HG03139 (cell line): ENCODE measurements at regions not wholly inside any gene's neighbourhood (a gene's known extent, or its start where the extent isn't known, plus 50 kb on each side); places are given as distances from the start of the nearest gene placed in this dataset.

Experiments used
- ATAC-seq: cut with Tn5 transposase; IDR thresholded peaks from one replicate; pipeline ENCODE4 v1.9.1; 2021; ENCODE audit not compliant: unreplicated experiment

DNA sequence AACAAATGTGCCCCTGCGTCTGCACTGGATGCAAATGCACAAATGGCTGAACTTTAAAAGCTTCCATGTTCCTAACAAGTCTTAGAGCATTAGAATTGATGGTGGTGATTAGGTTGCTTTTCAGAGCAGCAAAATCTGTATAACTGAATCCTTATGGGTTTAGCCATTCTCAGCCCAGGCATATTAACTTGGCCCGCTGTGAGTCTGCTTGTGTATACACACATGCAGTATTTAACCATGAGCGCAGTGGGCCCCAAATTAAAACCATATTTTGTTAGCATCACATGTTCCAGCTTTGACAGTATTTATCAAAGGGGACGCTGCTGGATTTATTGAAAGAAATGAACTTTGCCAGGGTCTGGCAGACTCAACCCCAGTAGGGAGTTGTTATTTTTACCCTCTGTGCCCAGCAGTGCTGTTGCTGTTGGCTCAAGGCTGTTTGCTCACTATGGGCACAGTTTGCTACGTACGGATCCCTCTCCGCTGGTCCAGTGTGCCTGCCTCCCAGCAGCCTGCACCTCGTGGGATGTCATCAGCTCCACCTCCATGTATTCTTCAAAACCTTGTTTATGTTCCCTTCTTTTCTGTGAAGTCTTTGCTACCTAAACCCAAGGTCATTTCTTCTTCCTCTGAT lies 144.7 kb downstream of the QRSL1 start:
- no peak for ATAC-seq

DNA sequence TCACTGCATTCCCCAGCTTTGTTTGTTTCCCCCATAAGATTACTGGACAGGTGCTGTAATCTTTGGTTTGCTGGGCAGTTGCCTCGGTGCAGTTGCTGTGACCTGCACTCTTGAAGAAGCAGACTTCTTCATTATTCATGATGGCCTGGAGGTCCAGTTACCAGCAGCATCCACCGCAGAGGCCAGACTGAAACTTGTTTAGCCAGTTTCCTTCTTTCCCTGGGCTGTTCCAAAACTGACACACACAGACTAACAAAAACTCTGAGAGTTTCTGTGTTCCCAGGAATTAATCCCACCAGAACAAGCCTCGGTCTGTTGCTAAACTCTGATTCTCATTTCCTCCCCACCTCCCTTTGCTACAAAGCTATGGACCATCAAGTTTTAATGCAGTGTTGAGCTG lies 144.1 kb downstream of the QRSL1 start:
- no peak for ATAC-seq

DNA sequence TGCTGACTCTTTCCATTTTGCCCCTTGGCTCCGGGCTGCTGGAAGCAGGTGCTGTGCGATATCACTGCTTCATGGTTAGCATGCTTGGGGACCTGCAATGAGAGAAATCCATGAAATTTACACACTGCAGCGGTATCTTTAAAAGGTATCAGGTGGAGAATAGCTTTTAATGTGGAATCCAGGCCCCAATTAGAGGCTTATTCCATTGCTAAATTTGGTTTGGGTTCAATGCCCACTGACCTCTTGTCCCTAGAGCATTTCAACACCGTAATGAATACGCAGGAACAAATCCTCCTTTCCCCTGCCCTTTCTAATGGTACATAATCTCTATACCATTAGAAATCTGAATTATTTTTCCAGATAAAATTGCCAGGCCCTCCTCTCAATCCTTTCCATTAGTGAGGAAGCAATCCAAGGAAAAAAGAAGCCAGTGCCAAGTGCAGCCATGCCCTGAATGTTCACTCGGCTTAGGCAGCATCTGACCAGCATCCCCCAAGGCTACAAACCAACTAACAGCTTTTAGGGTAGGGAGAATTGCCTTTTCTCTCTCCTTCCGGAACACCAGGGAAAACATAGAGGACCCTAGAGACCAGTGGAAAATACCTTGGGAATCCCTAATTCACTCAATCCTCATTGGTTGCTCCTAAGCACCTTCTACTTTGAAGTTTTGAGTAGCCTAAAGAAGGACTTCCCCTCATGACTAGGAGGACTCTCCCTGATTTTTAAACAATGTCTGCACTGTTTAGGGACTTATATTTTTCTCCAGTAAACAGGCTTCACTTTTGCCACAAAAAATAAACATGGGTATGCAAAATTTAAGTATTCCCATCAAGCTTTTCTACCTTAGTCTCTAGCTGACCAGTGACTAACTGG lies 143.1 kb downstream of the QRSL1 start:
- ATAC-seq: no peak

DNA sequence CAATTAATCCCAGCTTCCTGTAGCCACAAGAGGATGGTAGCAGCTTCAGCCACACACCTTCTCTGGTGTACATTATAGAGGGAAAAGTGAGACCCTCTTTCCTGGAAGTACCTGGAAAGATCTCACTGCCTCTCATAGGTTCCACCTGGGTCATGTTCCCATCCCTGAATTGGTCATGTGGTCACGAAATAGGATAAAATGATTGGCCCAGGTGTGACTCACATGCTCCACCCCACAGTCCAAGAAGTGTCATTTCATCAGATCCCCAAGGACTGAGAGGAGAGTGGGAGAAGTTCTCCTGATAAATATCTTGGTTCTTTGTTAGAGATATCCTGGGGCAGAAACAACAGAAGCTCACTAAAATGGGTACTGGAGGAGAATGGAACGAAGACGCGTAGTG lies 142.4 kb downstream of the QRSL1 start:
- ATAC-seq: no peak

DNA sequence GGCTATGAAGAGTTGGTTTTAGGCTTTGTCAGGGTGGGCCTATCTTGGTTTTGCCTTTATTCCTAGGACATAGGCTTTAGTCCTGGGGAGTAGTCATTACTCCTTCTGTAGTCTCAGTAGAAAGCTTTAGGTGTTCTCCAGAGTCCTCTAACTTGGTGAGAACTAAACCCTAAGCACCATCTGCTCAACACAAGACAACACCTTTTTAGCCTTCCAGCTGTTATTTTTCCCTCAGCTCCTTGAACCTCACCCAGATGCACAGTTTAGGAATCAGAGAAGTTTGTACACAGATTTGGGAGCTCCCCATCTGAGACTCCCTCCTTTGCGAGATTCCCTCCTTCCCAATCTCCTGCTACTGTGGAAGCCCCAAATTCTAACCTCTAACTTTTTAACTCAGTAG lies 141.3 kb downstream of the QRSL1 start:
- no peak for ATAC-seq

GRCh38 chr6:106770081-106770480 lies 140.7 kb downstream of the QRSL1 start:
- ATAC-seq: no peak

GRCh38 chr6:106767271-106767670 lies 137.9 kb downstream of the QRSL1 start:
- ATAC-seq: no peak

DNA sequence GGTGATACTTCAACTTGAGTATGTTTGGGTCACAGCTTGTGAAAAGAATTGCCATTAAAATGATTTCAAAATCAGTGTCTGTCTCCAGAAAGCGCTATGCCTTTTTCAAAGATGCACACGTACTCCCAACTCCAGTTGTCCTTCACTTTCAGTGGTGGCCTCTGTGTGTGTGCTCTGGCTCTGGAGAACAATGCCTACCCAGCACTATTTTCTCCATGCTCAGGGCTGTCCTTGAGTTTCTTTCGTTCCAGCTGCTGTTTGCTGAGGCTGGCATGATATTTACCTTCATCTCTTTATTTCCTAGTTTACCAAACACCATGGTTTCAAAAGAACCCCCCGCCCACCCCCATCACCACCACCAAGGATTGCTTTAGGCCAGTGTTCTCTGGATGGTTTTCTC lies 136.8 kb downstream of the QRSL1 start:
- no peak for ATAC-seq

DNA sequence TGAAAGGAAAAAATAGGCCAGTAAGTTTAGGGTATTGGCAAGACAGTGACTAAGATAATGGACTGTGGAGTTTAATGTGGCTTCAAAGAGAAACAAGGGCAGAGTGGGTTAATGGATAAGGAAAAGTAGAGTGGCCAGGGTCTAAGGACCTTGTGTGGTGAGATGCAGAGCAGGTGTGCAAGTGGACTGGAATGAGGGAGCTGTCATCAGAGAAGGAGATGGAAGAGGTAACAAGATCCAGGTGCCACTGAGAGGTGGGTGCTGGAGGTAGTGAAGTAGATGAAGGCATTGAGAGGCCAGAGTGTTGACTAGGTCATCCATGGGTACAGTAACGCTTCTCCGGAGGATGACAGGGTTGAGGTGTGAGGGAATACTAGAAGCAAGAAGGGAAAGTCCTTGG lies 136.1 kb downstream of the QRSL1 start:
- no peak for ATAC-seq

GRCh38 chr6:106764353-106764980 lies 135.1 kb downstream of the QRSL1 start:
- no peak for ATAC-seq

DNA sequence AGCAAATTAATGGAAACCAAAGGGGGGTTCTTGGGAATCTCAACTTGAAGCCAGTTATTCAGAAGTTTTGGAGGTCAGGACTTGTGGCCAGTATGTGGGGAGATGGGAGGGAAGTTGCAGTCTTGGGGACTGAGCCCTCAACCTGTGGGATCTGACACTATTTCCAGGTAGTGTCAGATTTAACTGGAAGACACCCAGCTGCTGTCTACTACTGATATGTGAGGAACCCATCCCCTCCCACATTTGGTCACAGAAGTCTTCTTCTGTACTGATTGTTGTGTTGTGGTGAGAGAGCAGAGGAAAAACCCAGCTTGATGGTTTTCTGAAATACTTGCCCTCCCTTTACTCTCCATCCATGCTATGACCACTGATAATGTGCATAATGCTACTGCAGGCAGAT lies 134.0 kb downstream of the QRSL1 start:
- ATAC-seq: no peak

DNA sequence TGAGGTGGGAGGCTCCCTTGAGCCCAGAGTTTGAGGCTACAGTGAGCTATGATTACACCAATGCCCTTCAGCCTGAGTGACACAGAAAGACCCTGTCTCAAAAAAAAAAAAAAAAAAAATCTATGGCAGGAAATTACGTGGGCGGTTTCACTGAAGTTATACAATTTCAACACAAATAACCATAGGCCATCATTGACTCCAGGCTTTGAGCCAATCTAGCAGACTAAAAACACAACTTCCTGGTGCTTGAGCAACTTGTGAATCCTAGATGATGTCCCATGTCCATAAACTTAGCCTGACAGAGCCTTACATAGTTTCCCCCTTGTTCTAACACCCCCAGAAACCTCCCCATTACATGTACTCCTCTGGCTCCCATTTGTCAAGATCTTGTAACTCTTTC lies 131.8 kb downstream of the QRSL1 start:
- ATAC-seq: no peak

GRCh38 chr6:106759112-106759511 lies 129.7 kb downstream of the QRSL1 start:
- ATAC-seq: no peak

DNA sequence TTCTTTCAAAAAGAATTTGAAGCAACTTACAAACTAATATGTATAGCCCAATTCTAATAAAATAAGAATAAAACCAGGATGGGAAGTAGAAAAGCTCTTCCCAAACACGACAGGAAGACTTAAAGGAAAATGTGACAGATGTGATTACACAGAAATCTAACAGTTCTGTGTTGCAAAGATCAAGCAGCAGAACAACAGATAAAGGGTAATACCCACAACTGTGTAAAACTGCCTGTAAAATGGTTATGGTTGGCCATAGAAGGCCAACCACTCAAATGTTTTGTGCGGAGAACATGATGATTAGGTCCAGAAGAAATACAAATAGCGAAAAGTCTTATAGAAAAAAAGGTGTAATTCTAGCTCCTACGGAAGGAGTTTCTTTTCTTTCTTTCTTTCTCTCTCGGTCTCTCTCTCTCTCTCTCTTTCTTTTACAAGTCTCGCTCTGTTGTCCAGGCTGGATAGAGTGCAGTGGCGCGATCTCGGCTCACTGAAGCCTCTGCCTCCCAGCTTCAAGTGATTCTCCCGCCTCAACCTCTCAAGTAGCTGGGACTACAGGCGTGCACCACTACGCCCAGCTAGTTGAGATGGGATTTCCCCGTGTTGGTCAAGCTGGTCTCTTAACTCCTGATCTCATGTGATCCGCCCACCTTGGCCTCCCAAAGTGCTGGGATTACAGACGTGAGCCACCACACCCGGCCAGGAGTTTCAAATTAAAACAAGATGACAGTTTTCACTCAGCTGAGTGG lies 128.5 kb downstream of the QRSL1 start:
- ATAC-seq: no peak

GRCh38 chr6:106757267-106757666 lies 127.9 kb downstream of the QRSL1 start:
- no peak for ATAC-seq

DNA sequence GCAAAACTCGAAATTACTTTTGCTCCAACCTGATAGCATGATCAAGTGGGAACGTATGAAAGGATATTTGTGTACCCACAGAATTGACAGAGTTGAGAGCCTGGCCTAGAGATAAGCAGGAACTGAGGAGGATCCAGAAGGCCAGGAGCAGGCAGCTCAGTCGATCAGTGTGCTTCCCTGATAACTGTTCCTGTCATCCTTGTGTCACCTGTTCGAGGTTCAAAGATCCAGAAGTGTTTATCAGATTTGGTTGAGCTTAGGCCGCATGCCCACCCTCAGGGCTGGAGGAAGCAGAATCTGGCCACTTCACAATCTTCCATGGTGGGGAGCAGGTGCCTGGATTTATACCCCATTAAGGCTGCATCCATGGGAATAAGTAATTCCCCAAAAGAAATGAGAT lies 124.8 kb downstream of the QRSL1 start:
- ATAC-seq: no peak

- ATAC-seq: no peak
Measured at GRCh38 chr6:106752641-106753040, 123.3 kb downstream of the QRSL1 start.

DNA sequence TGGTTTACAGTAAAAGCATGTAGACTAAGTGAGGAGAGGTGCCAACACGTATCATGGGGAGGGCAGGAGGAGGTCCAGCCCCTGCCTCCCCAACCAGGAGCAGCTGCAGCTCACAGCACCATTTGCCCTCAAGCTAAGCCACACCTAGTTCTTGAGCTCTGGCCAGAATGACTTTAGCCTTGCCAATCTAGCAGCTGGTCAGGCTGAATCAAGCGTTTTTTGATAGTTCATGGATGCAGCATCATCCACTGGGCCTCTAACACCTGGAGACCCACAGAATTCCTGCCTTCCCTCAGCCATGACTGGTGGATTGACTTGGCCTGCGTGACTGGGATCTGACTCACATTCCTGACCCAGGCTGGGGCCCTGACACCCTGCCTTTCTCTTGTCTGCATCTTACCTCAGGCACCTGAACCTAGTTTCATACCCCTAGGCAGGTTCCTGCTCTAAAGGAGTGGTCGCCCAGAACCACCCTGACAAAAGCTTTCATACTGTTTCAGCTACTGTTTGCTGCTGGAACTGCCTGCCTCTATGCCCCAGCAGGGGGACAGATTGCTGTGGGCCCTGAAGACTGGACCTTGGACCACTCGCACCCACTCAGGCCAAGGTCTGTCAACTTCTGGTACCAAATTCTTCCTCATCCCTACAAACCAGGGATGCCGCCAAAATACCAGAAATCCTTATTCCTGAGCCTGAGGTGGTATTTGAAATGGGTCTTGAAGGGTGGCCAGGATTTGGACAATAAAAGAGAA lies 122.3 kb downstream of the QRSL1 start:
- no peak for ATAC-seq

DNA sequence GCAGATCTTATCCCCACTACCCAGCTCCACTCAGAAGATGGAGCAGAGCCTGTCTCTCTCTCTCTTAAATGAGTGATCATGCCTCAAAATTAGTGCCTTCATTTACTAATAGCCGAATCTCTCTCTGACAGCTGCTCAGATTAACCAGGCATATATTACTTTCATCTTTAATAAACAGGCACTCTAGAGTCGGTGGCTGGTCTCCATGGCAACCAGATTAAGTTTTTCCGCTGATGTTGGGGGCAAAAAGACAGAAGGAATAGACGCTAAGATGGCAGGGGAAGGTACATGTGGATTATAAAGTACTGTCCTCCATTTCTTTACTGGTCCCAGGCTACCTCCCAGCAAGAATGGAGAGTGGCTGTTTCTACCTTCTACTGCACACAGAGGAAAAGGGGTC lies 121.6 kb downstream of the QRSL1 start:
- no peak for ATAC-seq

- no peak for ATAC-seq
Measured at GRCh38 chr6:106750142-106750918, 121.0 kb downstream of the QRSL1 start.
